NOMO-1 treated with DMSO at 0.1 percent for 48 hours (cell line): ENCODE measurements at regions not wholly inside any gene's neighbourhood (a gene's known extent, or its start where the extent isn't known, plus 50 kb on each side); places are given as distances from the start of the nearest gene placed in this dataset.

ENCODE experiments used
- DNase-seq: peaks from one replicate; lab custom pipeline; 2025; ENCODE audit not compliant: unreplicated experiment; lab: John Stamatoyannopoulos, UW

DNA sequence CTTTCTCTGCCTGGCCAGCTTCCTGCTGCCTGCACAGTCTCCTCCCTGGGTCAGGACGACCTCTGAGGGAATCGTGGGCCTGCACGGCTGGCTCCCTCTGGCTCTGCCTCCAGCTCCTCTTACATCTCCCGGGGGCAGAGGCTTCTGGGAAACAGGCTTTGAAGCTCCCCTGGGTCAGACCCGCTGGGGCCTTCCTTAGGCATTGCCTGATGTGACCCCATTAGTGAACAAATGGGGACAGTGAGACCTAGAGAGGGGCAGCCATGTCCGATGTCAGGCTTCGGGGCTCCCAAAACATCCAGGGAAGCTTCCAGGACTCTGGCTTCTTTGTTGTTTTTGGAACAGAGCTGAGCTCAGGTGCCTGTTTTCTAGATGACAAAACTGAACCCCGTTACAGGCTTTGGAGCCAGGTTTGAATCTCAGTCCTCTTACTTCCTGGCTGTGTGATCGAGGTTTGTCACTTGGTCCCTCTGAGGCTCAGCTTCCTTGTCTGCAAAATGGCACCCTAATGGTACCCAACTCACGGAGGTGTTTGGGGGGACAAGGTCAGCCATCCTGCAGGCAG lies 94.3 kb downstream of the CEBPB start:
- no peak for DNase-seq

DNA sequence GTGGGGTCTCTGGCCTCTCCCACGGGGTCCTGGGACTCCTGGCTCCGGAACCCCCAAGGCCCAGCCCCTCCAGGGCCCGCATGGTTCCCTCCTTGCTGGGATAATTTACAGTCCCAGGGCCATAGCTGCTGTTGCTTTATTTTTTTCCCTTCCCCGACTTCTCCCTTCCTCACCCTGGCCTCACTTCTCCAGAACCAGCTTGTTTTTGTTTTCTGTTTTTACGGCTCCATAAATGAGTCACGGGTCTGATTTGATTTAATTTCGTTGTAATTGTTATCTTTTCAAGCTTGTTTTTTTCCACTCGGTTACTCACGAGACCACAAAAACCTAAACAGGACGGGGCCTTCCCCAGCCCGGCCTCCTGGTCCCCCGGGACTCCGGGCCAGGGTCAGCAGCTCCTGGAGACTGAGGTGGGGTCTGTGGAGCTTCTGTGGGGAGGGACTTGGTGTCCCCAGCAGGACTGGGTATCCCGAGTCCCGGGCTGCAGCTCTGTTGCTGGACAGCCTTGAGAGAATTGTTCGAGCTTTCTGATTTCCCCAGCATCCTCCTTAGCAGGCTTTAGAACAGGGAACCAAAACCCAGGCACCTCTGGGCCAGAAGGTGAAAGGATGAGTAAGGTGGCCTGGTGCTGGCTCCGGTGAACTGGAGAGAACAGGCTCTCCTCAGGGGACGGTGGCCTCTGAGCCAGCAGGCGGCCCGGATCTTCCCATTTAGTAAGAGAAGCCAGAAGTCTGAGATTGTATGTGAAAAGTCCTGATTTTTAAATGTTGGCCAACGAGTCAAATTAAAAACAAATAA lies 94.9 kb downstream of the CEBPB start:
- DNase-seq = no peak

DNA sequence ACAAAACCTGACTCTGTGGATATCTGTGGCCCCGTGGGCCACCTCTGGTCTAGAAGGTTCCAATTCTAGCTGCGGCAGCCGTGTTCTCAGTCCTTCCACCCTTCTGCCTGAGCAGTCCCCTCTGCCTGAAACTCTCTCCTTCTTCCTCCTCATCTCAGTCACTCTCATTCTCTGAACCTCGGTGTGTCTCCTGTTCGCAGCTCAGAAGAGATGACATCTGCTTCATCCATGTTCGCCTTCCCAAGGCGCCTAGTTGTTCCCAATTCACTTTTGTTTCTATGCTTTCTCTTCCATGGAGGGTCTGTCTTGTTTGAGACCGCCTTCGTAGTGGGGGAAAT lies 95.5 kb downstream of the CEBPB start:
- no peak for DNase-seq

DNA sequence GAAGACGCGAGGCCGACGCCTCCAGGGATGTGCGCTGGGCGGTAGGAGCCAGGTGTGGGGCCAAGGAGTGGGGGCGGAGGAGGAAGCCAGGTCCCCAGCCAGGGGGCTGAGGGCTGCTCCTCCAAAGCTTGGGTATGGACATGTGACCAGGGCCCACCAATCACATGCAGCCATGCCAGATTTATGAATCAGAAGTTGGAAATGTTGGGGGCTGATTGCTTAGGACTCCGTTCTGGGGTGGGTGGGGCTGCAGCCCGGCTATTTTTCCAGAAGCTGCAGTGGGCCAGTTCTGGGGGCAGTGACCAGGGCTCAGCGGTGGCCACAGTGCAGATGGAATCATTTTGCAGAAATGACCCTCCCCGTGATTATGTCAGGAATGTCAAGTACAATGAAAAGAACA lies 96.0 kb downstream of the CEBPB start:
- no peak for DNase-seq

DNA sequence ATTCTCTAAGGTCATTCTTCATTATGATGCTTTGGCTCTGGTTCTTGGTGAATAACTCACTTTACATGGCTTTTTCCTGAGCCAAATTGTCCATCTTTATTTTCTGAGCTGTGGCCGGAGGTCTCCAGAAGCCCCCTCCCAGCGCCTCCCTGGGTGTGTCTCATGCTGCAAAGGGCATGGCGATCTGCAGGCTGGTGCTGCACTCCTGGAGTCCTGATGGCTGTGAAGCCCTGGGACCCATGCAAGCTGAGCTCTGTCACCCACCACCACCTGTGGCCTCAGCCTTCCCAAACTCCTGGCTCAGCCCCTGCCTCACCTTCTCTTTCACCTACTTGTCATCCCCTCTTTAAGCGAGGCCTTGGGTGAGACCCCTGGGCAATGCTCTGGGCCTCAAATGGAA lies 96.9 kb downstream of the CEBPB start:
- DNase-seq = no peak

DNA sequence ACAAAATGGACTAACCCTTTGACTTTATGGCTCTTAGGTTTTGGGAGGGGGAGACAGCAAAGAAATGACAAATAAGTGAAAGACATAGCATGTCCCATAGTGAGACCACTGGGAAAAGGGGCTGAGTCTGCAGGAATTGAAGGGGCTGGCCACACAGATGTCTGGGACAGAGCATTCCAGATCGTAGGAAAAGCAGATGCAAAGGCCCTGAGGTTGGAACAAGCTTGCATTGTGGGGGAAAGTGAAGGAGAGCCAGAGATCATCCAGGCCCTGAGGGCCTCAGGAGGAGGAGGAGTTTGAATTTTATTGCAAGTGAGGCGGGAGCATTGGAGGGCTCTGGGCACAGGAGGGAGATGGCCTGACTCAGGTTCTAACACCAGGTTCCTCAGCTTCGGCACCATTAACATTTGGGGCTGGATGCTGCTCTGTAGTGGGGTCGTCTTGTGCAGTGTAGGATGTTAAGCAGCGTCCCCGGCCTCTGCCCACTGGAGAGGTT lies 97.5 kb downstream of the CEBPB start:
- no peak for DNase-seq

DNA sequence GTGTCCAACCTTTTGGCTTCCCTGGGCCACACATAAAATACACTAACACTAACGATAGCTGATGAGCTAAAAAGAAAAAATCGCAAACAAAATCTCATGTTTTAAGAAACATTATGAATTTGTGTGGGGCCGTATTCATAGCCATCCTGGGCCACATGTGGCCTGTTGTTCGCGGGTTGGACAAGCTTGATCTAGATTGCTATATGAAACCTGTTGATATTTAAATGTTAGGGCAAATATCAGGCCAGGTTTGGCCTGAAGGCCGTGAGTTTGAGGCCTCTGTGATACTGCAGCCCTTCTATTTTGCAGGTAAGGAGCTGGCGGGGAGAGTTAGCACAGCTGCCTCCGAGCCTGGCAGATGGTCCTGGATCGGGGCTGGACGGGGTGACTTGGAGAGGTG lies 99.0 kb downstream of the CEBPB start:
- no peak for DNase-seq

DNA sequence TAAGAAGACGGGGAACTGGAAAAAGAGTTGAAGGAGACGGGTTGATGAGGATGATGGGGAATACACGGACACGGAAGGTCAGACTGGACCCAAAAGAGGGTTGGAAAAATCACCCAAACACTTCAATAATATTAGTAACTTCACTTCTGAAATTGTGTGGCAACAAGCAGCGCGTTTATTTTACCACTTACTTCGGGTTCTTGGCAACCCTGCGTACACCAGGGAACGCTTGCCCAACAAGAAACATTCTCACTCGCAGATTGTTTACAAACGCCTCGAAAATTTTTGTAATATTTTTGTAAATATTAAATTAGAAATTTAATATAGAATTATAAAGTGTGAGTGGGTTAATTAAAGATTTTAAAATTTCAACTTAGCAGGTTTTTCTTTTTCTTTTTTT lies 99.5 kb downstream of the CEBPB start:
- no peak for DNase-seq

DNA sequence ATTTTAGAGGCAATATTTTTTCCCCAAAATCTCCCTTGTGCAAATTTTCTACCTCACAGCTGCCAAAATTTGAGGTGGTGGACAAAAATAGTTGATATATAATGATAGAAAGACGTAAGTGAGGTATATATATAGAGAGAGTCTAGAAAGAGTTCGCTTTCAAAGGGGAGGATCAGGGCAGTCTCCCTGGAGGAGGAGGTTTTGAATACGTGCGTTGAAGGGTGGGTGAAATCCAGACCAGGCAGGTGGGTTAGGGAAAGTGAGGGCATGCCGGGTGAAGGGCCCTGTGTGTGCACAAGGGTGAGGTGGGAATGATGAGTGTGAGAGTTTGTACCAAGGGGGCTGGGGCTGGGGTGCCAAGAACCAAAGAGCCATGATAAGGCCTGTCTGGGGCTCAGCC lies 100.2 kb downstream of the CEBPB start:
- DNase-seq = no peak

DNA sequence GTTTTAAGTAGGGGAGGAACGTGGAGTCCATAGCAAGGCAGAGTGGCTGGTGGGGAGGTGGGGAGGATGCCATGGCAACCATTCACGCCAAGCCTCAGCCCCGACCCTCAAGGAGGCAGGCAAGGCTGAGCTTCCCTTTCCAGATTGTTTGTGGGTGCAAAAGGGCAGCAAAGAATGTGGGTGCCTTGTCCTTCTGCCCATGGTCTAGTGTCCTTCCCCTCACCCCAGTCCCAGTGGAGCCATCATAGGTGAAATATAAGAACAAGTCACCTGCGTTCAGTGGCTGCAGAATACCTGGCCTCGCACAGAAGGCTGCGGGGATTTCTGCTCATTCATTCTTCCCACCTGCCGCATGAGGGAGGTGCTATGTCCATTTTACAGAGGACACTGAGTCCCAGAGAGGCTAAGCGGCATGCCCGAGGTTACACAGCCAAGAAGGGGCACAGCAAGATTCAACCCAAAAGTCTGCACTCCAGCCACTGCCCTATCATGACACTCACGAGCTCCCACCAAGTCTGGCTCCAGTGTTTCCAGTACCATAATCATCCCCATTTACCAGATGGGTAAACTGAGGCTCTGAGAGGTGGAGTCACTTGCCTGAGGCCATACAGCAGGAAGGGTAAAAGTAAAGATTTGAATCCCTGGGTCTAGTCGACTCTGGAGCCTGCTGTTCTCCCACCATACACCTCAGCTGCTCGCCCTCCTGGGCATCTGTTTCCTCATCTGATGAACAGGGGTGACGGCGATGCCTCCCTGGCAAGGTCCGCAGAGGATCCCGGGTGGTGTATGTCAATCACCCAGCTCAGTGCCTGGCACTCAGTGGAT lies 100.8 kb downstream of the CEBPB start:
- no peak for DNase-seq

DNA sequence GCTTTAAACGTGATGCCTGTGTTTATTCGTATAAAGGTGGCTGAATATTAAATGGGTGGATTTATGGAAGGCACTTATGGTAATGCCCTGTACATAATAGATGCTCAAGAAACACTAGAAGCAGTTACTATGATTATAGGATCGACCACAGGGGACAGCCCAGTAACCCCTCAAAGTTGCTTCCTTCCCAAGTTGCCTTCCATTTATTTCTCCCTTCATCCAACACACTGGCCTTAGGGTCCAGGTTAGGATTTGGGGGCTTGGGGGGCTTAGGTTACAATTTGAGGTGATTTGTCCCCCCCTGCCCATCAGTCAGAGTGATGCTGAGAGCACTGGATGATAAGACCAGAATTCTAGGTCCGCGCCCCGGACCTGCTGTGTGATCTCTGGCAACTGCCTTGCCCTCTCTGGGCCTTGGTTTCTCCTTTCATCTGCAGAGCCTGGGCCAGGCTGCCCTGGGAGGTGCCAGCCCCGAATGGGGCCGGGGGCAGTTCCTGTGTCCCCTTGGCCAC lies 101.5 kb downstream of the CEBPB start:
- no peak for DNase-seq

DNA sequence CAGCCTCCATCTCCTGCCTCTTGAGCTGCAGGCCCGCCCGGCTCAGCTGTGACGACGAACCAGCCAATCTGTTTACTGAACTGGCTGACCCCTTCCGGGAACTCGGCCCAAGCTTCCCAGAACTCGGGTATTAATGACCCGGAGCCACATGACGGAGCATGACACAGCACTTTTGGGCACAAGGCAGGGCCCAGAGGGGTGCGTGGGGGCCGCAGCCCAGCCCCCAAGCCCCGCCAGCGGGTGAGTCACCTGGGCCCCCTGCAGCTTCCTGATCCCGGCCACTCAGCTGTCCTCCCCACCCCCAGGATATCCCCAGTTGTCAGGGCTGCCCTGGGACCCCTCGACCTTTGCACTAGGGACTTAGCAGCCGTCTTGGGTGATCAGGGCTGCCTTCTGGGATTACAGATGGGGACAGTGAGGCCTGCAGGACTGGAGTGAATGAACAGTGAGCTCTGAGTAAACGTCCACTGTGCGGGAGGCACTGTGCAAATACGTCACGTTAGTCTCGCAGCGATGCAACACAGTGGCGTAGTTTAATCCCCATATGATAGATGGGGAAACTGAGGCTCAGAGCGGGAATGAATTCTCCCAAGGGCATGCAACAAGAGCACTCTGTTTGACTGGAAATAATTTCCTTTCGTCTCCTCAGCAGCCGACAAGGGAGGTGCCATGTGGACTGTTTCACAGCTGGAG lies 102.1 kb downstream of the CEBPB start:
- DNase-seq = peak; percentile 62

DNA sequence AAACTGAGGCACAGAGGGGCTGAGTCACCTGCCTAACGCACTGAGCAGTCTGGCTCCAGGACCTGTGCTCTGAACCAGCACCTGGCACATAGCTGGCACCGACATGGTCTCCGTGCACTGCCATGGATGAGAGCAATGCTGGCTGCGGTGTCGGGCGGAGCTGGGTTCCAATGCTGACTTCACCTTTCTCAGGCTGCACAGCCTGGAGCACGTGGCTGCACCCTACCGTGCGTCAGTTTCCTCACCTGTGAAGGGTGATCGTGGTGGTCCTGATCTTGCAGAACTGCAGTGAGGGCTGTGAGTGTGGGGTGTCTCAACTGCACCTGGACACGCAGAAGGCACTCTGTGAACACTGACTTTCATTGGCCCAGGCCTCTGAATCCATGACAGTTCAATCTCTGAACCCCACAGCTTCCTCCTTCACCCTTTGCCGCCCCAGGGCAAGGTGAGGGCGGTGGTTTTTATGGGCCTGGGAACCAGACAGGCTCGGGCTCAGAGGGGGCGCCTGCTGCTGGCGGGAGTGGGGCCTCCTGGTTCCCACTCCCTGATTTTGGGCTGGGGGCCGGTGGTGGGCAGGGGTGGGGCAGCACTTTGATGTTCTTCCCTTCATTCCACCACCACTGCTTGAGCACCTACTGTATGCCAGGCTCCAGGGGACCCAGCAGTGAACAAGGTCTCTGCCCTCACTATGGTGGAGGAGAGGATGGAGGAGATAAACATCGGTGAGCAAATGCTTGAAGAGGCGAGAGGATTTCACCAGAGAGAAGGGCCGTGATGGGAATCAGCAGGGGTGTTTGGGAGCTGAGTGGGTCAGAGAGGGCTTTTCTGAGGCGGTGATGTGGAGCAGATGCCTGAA lies 102.9 kb downstream of the CEBPB start:
- DNase-seq = no peak

DNA sequence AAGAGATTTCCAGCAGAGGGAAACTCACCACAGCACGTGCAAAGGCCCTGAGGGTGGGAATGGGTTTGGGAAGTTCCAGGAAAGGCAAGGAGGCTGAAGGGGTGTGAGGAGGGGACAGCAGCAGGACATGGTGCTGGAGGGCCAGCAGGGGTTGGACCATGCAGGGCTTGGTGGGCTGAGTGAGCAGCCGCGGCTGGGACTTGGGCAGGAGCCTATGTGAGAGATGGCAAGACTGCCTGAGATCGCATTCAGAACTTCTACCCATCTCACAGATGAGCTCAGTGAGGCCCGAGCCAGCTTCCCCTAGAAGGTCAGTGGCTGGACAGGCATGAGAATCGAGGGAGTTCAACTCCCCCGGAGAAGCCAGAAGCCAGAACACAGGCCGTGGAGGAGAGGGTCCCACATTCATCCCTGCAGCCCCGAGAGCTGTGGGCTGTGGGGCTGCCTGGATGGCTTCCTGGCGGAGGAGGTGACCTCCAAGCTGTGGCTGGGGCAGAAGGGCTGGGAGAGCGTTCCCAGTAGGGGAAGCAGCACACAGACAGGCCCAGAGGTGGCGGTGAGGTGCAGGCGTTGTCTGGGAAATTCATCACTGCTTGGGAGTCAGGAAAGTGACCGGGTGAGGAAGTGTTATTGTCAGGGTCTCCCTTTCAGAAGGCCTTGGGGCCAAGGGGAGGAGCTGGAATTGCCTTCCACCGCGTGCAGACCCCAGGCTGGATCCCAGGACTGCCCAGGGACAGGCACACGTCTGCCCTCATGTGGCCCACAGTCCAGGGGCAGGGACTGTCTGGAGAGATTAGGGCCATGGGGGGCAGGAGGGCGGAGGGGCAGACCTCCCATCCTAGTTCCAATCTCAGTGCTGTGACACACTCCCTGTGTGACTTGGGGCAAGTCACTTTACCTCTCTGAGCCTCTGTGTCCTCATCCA lies 103.8 kb downstream of the CEBPB start:
- DNase-seq = no peak

DNA sequence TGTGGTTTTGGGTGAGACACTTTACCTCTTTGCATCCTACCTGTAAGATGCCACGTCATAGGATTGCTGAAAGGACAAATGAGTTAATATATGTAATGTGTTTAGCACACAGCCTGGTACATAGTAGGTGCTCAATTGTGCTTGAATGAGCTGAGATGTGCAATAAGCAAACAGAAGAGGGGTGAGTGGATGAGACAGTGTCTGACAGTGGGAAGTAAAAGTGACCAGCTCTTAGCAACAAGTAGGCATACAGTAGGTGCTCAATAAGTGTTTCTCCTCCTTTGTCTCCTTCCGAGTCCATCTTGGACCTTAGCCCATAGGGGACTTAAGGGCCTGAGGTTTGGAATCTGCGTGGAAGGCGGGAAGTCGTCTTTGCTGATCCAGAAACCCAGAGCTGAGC lies 104.7 kb downstream of the CEBPB start:
- no peak for DNase-seq

DNA sequence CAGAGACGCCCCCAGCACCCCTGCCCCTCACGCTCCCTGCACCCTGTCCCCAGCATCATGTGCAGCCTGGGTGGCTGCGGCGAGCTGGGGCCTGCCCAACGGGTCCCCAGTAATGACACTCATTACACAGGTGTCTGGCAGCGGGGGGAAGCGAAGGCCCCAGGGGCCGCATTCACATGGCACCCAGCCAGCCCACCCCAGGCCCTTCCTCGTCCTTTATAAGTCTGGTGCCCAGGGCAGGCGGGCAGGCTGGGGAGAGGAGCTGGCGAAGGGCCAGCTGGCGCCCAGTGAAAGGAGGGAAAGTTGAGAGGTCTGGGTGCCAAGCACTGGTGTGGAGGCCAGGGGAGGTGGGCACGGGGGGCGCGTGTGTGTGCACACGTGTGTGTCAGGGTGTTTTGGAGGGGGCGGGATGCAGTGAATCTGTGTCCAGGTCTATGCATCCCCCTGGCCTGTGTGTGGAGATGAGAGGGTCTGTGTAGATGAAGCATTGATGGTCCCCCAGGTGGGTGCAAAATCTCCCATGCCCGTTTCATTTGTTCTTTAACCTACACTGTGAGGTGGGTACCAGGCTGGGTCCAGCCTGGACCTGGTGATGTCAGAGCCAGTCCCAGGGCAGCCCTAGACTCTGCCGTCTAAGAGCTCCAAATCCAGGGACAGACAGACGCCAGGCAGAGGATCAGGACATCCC lies 105.3 kb downstream of the CEBPB start:
- DNase-seq = no peak

DNA sequence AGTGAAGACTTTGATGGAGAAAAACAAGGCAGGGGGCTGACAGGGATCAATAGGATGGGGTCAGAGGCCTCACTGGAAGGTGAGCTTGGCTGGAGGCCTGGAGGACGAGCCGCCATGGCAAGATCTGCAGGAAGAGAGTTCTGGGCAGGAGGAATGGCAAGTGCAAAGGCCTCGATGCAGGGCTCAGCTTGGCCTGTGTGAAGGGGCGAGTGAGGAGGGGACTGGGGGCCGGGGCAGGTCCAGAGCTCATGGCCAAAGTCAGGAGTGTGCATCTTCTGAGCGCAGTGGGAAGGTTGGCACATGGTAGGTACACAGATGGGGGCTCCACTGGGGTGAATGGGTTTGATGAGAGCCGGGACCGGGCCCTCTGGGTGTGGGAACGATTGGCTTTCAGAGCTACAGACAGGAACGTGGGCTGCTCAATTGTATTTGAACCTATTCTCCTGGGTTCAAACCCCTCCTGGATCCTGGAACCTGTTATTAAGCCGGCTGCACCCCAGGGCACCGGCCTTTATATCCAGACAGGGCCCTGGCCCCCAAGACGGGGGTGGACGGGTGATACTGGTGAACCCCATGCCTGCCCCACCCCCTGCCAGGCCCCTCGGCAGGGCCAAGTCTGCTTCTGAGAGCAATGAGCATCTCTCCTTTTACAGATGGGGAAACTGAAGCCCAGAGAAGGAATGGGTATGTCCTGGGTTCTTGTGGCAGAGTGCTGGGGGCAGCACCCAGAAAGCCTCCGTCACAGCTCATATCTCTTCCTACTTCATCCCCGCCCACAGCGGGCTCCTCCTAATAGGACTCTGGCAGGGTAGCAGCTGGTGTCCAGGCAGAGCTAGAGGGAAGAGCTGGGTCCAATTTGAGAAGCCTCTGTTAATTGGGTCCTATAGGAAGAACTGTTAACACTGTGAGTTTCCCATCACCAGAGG lies 106.1 kb downstream of the CEBPB start:
- no peak for DNase-seq
